ENCODE measurements at regions not wholly inside any gene's neighbourhood (a gene's known extent, or its start where the extent isn't known, plus 50 kb on each side); places are given as distances from the start of the nearest gene placed in this dataset.
"Not testable (repeated sequence)": the region's sequence is repeated elsewhere in the genome, so short reads cannot be mapped to it uniquely, and the experiment has no call there.

DNA sequence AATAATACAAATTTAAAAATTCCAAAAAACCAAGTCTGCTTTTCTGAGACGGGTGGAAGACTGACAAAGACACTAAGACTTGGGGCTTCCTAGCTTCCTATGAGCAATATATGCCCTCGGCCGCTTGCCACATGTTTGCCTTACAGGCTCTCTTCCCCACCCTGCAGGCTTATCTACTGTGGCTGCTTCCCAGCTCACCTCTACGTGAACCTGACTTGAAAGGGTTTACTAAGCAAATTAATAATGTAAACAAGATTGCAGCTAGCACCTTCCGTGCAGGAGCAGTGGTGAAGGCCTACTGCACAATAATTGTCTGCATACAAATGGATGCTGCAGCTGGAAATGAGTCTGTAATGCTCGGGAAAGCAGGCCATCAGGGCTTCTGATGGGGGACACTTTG is 152.9 kb upstream of the DAB1 start:
- Histone ChIP-seq H3K27me3 (replicated peaks; ENCODE audit: control insufficient read depth, insufficient read depth, low read length) (no peaks in the 10 kb centered on the region), H3K36me3 (ENCODE audit: control insufficient read depth, insufficient read depth, low read length) (no peaks in the 10 kb centered on the region), H3K4me3 (replicated peaks; ENCODE audit: low read depth, low read length) (no peak overlapping the region)
- no peak for DNase-seq (ENCODE audit: extremely low read depth, insufficient read length)
- TF ChIP-seq, protein P1, sequence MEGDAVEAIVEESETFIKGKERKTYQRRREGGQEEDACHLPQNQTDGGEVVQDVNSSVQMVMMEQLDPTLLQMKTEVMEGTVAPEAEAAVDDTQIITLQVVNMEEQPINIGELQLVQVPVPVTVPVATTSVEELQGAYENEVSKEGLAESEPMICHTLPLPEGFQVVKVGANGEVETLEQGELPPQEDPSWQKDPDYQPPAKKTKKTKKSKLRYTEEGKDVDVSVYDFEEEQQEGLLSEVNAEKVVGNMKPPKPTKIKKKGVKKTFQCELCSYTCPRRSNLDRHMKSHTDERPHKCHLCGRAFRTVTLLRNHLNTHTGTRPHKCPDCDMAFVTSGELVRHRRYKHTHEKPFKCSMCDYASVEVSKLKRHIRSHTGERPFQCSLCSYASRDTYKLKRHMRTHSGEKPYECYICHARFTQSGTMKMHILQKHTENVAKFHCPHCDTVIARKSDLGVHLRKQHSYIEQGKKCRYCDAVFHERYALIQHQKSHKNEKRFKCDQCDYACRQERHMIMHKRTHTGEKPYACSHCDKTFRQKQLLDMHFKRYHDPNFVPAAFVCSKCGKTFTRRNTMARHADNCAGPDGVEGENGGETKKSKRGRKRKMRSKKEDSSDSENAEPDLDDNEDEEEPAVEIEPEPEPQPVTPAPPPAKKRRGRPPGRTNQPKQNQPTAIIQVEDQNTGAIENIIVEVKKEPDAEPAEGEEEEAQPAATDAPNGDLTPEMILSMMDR (IDR thresholded peaks at IDR 0.05; ENCODE audit: insufficient read depth, low read length, poor library complexity, severe bottlenecking): no peak

DNA sequence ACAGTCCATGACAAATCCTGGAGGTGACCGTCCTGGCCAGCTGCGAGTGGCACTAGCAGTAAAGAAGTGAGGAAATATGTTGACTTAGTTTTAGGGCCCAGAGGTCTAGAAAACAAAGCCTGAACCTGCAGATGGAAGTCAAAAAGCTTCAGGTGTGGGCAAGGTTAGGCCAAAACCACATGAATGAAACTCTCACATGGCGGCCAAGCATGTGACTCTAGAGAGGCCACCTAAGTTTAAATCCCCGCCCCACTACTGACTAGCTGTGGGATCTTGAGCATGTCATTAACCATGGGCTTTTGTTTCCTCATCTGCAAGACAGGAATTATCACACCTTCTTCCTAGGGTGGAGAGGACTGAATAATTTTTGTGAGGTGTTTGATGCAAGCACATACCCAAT is 148.2 kb upstream of the DAB1 start:
- Histone ChIP-seq H3K4me3 (replicated peaks; ENCODE audit: low read depth, low read length) (no peak overlapping the region), H3K36me3 (ENCODE audit: control insufficient read depth, insufficient read depth, low read length) (no peaks in the 10 kb centered on the region), H3K27me3 (replicated peaks; ENCODE audit: control insufficient read depth, insufficient read depth, low read length) (no peaks in the 10 kb centered on the region)
- TF ChIP-seq, protein P1 (IDR thresholded peaks at IDR 0.05; ENCODE audit: insufficient read depth, low read length, poor library complexity, severe bottlenecking): no peak
- DNase-seq (ENCODE audit: extremely low read depth, insufficient read length): no peak

DNA sequence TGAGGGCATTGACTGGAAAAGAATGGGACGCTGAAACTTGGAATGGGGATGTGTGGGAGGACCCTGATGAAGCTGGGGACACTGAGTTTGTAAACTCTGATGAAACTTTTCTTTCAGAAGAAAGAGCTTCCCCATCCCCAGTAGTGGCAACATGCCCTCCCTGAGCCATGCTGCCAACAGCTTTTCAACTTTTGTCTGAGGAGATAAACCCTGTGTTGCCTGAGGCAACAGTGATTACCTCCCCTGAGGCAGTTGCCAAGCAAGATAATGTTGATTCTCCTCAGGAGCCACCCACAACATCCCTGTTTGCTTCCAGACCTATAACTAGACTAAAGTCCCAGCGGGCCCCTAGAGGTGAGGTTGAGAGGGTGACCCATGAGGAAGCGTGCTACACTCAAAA is 134.2 kb upstream of the DAB1 start:
- H3K27me3 ChIP-seq (replicated peaks; ENCODE audit: control insufficient read depth, insufficient read depth, low read length); DNase-seq (ENCODE audit: extremely low read depth, insufficient read length); H3K4me3 ChIP-seq (replicated peaks; ENCODE audit: low read depth, low read length); H3K36me3 ChIP-seq (ENCODE audit: control insufficient read depth, insufficient read depth, low read length): not testable (repeated sequence)

DNA sequence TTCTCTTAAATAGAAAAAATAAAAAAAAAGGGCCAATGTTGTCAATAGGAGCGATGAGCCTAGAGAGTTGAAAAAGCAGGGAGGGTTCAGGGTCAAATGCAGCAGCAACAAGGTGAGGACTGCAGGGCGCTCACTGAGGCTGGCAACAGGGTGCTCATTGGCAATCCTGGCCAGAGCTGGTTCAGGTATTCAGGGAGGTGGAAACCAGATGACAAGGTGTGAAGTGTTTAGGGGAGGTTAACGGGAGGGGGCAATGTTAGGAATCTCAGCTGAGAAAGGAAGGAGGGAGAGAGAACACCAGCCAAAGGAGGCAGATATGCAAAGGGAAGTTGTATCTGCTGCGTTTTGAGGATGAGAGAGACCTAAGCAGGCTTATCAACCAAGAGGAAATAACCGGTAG is 129.8 kb upstream of the DAB1 start:
- H3K36me3 ChIP-seq (ENCODE audit: control insufficient read depth, insufficient read depth, low read length): no peaks in the 10 kb centered on the region
- no peak for DNase-seq (ENCODE audit: extremely low read depth, insufficient read length)
- no peak overlapping the region for H3K4me3 ChIP-seq (replicated peaks; ENCODE audit: low read depth, low read length)
- TF ChIP-seq, protein P1 (IDR thresholded peaks at IDR 0.05; ENCODE audit: insufficient read depth, low read length, poor library complexity, severe bottlenecking): no peak
- no peaks in the 10 kb centered on the region for H3K27me3 ChIP-seq (replicated peaks; ENCODE audit: control insufficient read depth, insufficient read depth, low read length)

DNA sequence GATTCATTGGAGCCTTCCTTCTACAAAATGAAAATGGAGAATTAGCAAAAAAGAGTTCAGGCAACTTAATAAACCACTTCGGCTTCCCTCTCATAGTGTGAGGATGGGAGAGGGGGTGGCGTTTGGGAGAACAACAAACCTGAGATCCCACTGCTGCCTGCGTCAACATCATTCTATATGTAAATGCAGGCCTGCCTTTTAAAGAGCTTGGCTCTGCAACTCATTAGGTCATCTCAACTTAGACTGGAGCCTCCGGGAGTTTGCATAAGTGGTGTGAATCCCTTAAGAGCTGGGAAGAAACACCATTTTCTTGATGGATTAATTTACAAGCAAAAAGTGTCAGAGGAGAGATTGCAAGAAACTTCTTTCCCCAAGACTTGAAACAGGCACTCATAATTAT is 127.6 kb upstream of the DAB1 start:
- Histone ChIP-seq H3K27me3 (replicated peaks; ENCODE audit: control insufficient read depth, insufficient read depth, low read length) (no peaks in the 10 kb centered on the region), H3K36me3 (ENCODE audit: control insufficient read depth, insufficient read depth, low read length) (no peaks in the 10 kb centered on the region), H3K4me3 (replicated peaks; ENCODE audit: low read depth, low read length) (no peak overlapping the region)
- TF ChIP-seq, protein P1 (IDR thresholded peaks at IDR 0.05; ENCODE audit: insufficient read depth, low read length, poor library complexity, severe bottlenecking): no peak
- no peak for DNase-seq (ENCODE audit: extremely low read depth, insufficient read length)

DNA sequence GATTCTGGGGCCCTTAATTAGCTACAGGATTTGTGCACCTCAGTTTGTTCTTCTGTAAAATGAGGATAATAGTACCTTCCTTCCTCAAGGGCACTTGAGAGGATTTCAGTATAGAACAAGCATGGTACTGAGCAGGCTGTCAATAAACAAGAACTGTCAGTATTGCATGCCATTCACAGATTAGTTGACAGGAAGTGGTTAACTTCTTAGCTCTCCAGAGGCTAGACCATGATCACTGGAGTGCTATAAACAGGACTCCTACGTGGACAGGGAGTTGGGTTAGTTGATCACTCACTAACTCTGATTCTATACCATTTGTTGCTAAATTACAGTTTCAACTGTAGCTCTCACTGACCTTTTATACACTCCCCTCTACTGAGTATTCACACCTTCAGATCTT is 126.2 kb upstream of the DAB1 start:
- no peak for DNase-seq (ENCODE audit: extremely low read depth, insufficient read length)
- Histone ChIP-seq H3K36me3 (ENCODE audit: control insufficient read depth, insufficient read depth, low read length) (no peaks in the 10 kb centered on the region), H3K4me3 (replicated peaks; ENCODE audit: low read depth, low read length) (no peak overlapping the region), H3K27me3 (replicated peaks; ENCODE audit: control insufficient read depth, insufficient read depth, low read length) (no peaks in the 10 kb centered on the region)
- TF ChIP-seq, protein P1 (IDR thresholded peaks at IDR 0.05; ENCODE audit: insufficient read depth, low read length, poor library complexity, severe bottlenecking): no peak

Measured in GM06990 (cell line).